ENCODE measurements at regions not wholly inside any gene's neighbourhood (a gene's known extent, or its start where the extent isn't known, plus 50 kb on each side); places are given as distances from the start of the nearest gene placed in this dataset.

- Histone ChIP-seq H3K4me3 (no peak overlapping the region), H3K79me2 (ENCODE audit: low read depth) (no peaks in the 10 kb centered on the region), H3K36me3 (ENCODE audit: low read depth) (no peaks in the 10 kb centered on the region), H3K27ac (no peak overlapping the region), H3K27me3 (ENCODE audit: insufficient read depth, low read depth) (no peaks in the 10 kb centered on the region), H3K4me1 (replicated peaks; ENCODE audit: insufficient read depth) (no peaks in the 10 kb centered on the region), H3F3A (ENCODE audit: insufficient read depth, low read depth) (no peaks in the 10 kb centered on the region), H3K4me2 (no peak overlapping the region), H3K9me2 (ENCODE audit: insufficient read depth) (no peaks in the 10 kb centered on the region), H2AFZ (no peak overlapping the region), H3K9me3 (ENCODE audit: insufficient read depth, low read depth) (no peaks in the 10 kb centered on the region), H4K20me1 (ENCODE audit: insufficient read depth) (no peaks in the 10 kb centered on the region)
- intact Hi-C loops (cut with micrococcal nuclease; ENCODE audit: unreplicated experiment) = no loop called here
- ChIA-PET POLR2A (ENCODE audit: unreplicated experiment) (no interaction called here), CTCF (no interaction called here)
- TF ChIP-seq CTCF (conservative IDR thresholded peaks at IDR 0.05) (no peak), EZH2 (IDR thresholded peaks at IDR 0.05; ENCODE audit: low read depth) (no peak)
- no TSS peak for BruUV-seq (replicated peaks)
- no peak for DNase-seq
Observed at GRCh38 chr6:140592877-140593276, 1218.4 kb upstream of the CITED2 start.

GRCh38 chr6:140590641-140591040 lies 1216.2 kb upstream of the CITED2 start:
- no peak overlapping the region for H3K4me2 ChIP-seq
- no peaks in the 10 kb centered on the region for H3K4me1 ChIP-seq (replicated peaks; ENCODE audit: insufficient read depth)
- H2AFZ ChIP-seq = no peak overlapping the region
- TF ChIP-seq CTCF (conservative IDR thresholded peaks at IDR 0.05) (no peak), EZH2 (IDR thresholded peaks at IDR 0.05; ENCODE audit: low read depth) (no peak)
- H3K9me2 ChIP-seq (ENCODE audit: insufficient read depth) = no peaks in the 10 kb centered on the region
- H3K27me3 ChIP-seq (ENCODE audit: insufficient read depth, low read depth) = no peaks in the 10 kb centered on the region
- BruUV-seq (replicated peaks) = no TSS peak
- no peaks in the 10 kb centered on the region for H3K9me3 ChIP-seq (ENCODE audit: insufficient read depth, low read depth)
- H3F3A ChIP-seq (ENCODE audit: insufficient read depth, low read depth) = no peaks in the 10 kb centered on the region
- ChIA-PET CTCF (no interaction called here), POLR2A (ENCODE audit: unreplicated experiment) (interaction anchor here (0.6 kb wide), 1 partner anchor 882 kb away, joined by 3 read pairs; no protein-coding TSS in a partner anchor)
- no peaks in the 10 kb centered on the region for H4K20me1 ChIP-seq (ENCODE audit: insufficient read depth)
- intact Hi-C loops (cut with micrococcal nuclease; ENCODE audit: unreplicated experiment) = no loop called here
- H3K4me3 ChIP-seq = no peak overlapping the region
- H3K36me3 ChIP-seq (ENCODE audit: low read depth) = no peaks in the 10 kb centered on the region
- no peak for DNase-seq
- H3K27ac ChIP-seq = no peak overlapping the region
- H3K79me2 ChIP-seq (ENCODE audit: low read depth) = no peaks in the 10 kb centered on the region

GRCh38 chr6:140586426-140587061 lies 1212.1 kb upstream of the CITED2 start:
- H3K36me3 ChIP-seq (ENCODE audit: low read depth) = no peaks in the 10 kb centered on the region
- H3K27me3 ChIP-seq (ENCODE audit: insufficient read depth, low read depth) = no peaks in the 10 kb centered on the region
- no peak overlapping the region for H2AFZ ChIP-seq
- TF ChIP-seq EZH2 (IDR thresholded peaks at IDR 0.05; ENCODE audit: low read depth) (no peak), CTCF (conservative IDR thresholded peaks at IDR 0.05) (no peak)
- H3K4me2 ChIP-seq = no peak overlapping the region
- H3K27ac ChIP-seq = no peak overlapping the region
- CTCF ChIA-PET = no interaction called here
- no TSS peak for BruUV-seq (replicated peaks)
- no peaks in the 10 kb centered on the region for H3K9me3 ChIP-seq (ENCODE audit: insufficient read depth, low read depth)
- no peaks in the 10 kb centered on the region for H3K4me1 ChIP-seq (replicated peaks; ENCODE audit: insufficient read depth)
- no peaks in the 10 kb centered on the region for H3K79me2 ChIP-seq (ENCODE audit: low read depth)
- H4K20me1 ChIP-seq (ENCODE audit: insufficient read depth) = no peaks in the 10 kb centered on the region
- POLR2A ChIA-PET (ENCODE audit: unreplicated experiment) = no interaction called here
- H3K4me3 ChIP-seq = no peak overlapping the region
- no peaks in the 10 kb centered on the region for H3K9me2 ChIP-seq (ENCODE audit: insufficient read depth)
- H3F3A ChIP-seq (ENCODE audit: insufficient read depth, low read depth) = no peaks in the 10 kb centered on the region
- no peak for DNase-seq
- intact Hi-C loops (cut with micrococcal nuclease; ENCODE audit: unreplicated experiment) = no loop called here

All from PC-9 (cell line).